Trophoblast cell (in vitro differentiated cells and primary cell): ENCODE measurements at regions not wholly inside any gene's neighbourhood (a gene's known extent, or its start where the extent isn't known, plus 50 kb on each side); places are given as distances from the start of the nearest gene placed in this dataset.

Source experiments
- DNase-seq, 2 donors: peaks; one replicate each; pipeline ENCODE4 v3.0.0-alpha.2; 2016
- H2AFZ ChIP-seq: 2 replicates; pipeline ENCODE4 v1.6.1; 2013; ENCODE audit warnings: low read length, moderate library complexity, mild to moderate bottlenecking; ENCODE audit not compliant: insufficient read depth, poor library complexity
- H2AK5ac ChIP-seq: 2 replicates; pipeline ENCODE4 v1.6.1; 2013; ENCODE audit warnings: mild to moderate bottlenecking, low read length
- H2BK120ac ChIP-seq: 2 replicates; pipeline ENCODE4 v1.6.1; 2013; ENCODE audit warnings: low read length, mild to moderate bottlenecking, moderate library complexity; ENCODE audit not compliant: insufficient read depth, poor library complexity
- H2BK12ac ChIP-seq: 2 replicates; pipeline ENCODE4 v1.6.1; 2013; ENCODE audit warnings: mild to moderate bottlenecking, low read length, moderate library complexity
- H2BK5ac ChIP-seq: 2 replicates; pipeline ENCODE4 v1.6.1; 2013; ENCODE audit warnings: low read length, low read depth, moderate library complexity, mild to moderate bottlenecking; ENCODE audit not compliant: poor library complexity
- H3K14ac ChIP-seq: 2 replicates; pipeline ENCODE4 v1.6.1; 2013; ENCODE audit warnings: mild to moderate bottlenecking, low read length
- H3K18ac ChIP-seq: 2 replicates; pipeline ENCODE4 v1.6.1; 2013; ENCODE audit warnings: mild to moderate bottlenecking, low read length
- H3K23ac ChIP-seq: 2 replicates; pipeline ENCODE4 v1.6.1; 2013; ENCODE audit warnings: low read length
- H3K27ac ChIP-seq: 2 replicates; pipeline ENCODE4 v1.5.1; 2013; ENCODE audit warnings: low read depth, mild to moderate bottlenecking, inconsistent platforms, low read length, moderate library complexity
- H3K27me3 ChIP-seq: 2 replicates; pipeline ENCODE4 v1.6.1; 2013; ENCODE audit warnings: inconsistent platforms, mild to moderate bottlenecking, low read length, moderate library complexity; ENCODE audit not compliant: insufficient read depth
- H3K36me3 ChIP-seq, 2 experiments: 1 replicate in 1 of 2; 2 replicates in 1 of 2; pipeline ENCODE4 v1.6.1; 2013; ENCODE audit warnings: low read length in 2 of 2, mild to moderate bottlenecking in 2 of 2, moderate library complexity in 1 of 2; ENCODE audit not compliant: insufficient read depth in 2 of 2, control insufficient read depth in 1 of 2
- H3K4ac ChIP-seq: 2 replicates; pipeline ENCODE4 v1.6.1; 2013; ENCODE audit warnings: low read depth, mild to moderate bottlenecking, low read length, moderate library complexity
- H3K4me1 ChIP-seq, 2 experiments: 1 replicate in 1 of 2; 2 replicates in 1 of 2; pipeline ENCODE4 v1.6.1; 2013; ENCODE audit warnings: low read length in 2 of 2, mild to moderate bottlenecking in 2 of 2, moderate library complexity in 1 of 2; ENCODE audit not compliant: insufficient read depth in 2 of 2, control insufficient read depth in 1 of 2
- H3K4me2 ChIP-seq: 2 replicates; pipeline ENCODE4 v1.6.1; 2013; ENCODE audit warnings: inconsistent platforms, mild to moderate bottlenecking, low read length, moderate library complexity
- H3K4me3 ChIP-seq: 2 replicates; pipeline ENCODE4 v1.5.1; 2013; ENCODE audit warnings: mild to moderate bottlenecking, low read depth, low read length, inconsistent platforms
- H3K79me1 ChIP-seq: one replicate; pipeline ENCODE4 v1.6.1; 2013; ENCODE audit warnings: low read length
- H3K79me2 ChIP-seq: 2 replicates; pipeline ENCODE4 v1.6.1; 2013; ENCODE audit warnings: low read length, mild to moderate bottlenecking; ENCODE audit not compliant: control insufficient read depth, insufficient read depth, poor library complexity
- H3K9ac ChIP-seq: 2 replicates; pipeline ENCODE4 v1.6.1; 2013; ENCODE audit warnings: mild to moderate bottlenecking, low read length
- H3K9me3 ChIP-seq: 2 replicates; pipeline ENCODE4 v1.6.1; 2013; ENCODE audit warnings: low read depth, mild to moderate bottlenecking, control low read depth, inconsistent platforms, low read length; ENCODE audit not compliant: insufficient read depth
- H4K12ac ChIP-seq: 2 replicates; pipeline ENCODE4 v1.6.1; 2013; ENCODE audit warnings: low read depth, mild to moderate bottlenecking, low read length, moderate library complexity
- H4K8ac ChIP-seq: 2 replicates; pipeline ENCODE4 v1.6.1; 2013; ENCODE audit warnings: low read depth, mild to moderate bottlenecking, low read length, moderate library complexity
- H4K91ac ChIP-seq: one replicate; pipeline ENCODE4 v1.6.1; 2013; ENCODE audit warnings: low read depth, mild to moderate bottlenecking, low read length, moderate library complexity
- WGBS: extraction: QIAGEN DNeasy Blood & Tissue Kit; methylation state at CpG from one replicate; pipeline ENCODE4 v1.1.7; 2013; ENCODE audit warnings: missing lambda C conversion rate; ENCODE audit not compliant: insufficient read length, insufficient coverage; ENCODE audit errors: extremely low coverage; 5-methylcytosine and 5-hydroxymethylcytosine counted together

- no CpG with 5 or more reads among the region's 3 CpGs for WGBS
- H3K79me1 ChIP-seq, result no peaks in the 10 kb centered on the region
- H4K91ac ChIP-seq, result no peak overlapping the region
- no peak overlapping the region for H3K4ac ChIP-seq
- H3K4me2 ChIP-seq, result no peak overlapping the region
- H3K27me3 ChIP-seq, result no peaks in the 10 kb centered on the region
- no peak overlapping the region for H3K23ac ChIP-seq
- no peak overlapping the region for H3K4me3 ChIP-seq
- no peak overlapping the region for H2AFZ ChIP-seq
- H2BK5ac ChIP-seq, result no peak overlapping the region
- no peaks in the 10 kb centered on the region for H3K79me2 ChIP-seq
- H3K36me3 ChIP-seq, result no peaks in the 10 kb centered on the region
- no peaks in the 10 kb centered on the region for H3K9me3 ChIP-seq
- H3K14ac ChIP-seq, result no peak overlapping the region
- H4K12ac ChIP-seq, result no peak overlapping the region
- H3K27ac ChIP-seq, result no peak overlapping the region
- H3K4me1 ChIP-seq, result no peaks in the 10 kb centered on the region
- H3K18ac ChIP-seq, result no peak overlapping the region
- no peak overlapping the region for H4K8ac ChIP-seq
- no peak overlapping the region for H2BK12ac ChIP-seq
- H2AK5ac ChIP-seq, result no peak overlapping the region
- no peak overlapping the region for H3K9ac ChIP-seq
- no peak overlapping the region for H2BK120ac ChIP-seq
- no peak for DNase-seq
These were observed 130.6 kb upstream of the FAT1 start for GRCh38 chr4:186854256-186854655.

GRCh38 chr4:186855111-186855510 is 131.5 kb upstream of the FAT1 start:
- Histone ChIP-seq H2AFZ (no peak overlapping the region), H3K4me3 (no peak overlapping the region), H3K14ac (no peak overlapping the region), H3K18ac (no peak overlapping the region), H3K79me2 (no peaks in the 10 kb centered on the region), H3K9ac (no peak overlapping the region), H3K4me1 (no peaks in the 10 kb centered on the region), H3K27me3 (no peaks in the 10 kb centered on the region), H3K79me1 (no peaks in the 10 kb centered on the region), H3K23ac (no peak overlapping the region), H4K91ac (no peak overlapping the region), H3K4me2 (no peak overlapping the region), H2BK5ac (no peak overlapping the region), H3K4ac (no peak overlapping the region), H2AK5ac (no peak overlapping the region), H3K36me3 (no peaks in the 10 kb centered on the region), H3K27ac (no peak overlapping the region), H3K9me3 (no peaks in the 10 kb centered on the region), H2BK120ac (no peak overlapping the region), H4K12ac (no peak overlapping the region), H4K8ac (no peak overlapping the region), H2BK12ac (no peak overlapping the region)
- no peak for DNase-seq
- WGBS, result no CpG with 5 or more reads among the region's 1 CpG

- Histone ChIP-seq H3K27ac (no peak overlapping the region), H4K91ac (no peak overlapping the region), H2BK5ac (no peak overlapping the region), H3K18ac (no peak overlapping the region), H2AFZ (no peak overlapping the region), H2BK120ac (no peak overlapping the region), H3K4ac (no peak overlapping the region), H4K8ac (no peak overlapping the region), H3K4me1 (no peaks in the 10 kb centered on the region), H3K23ac (no peak overlapping the region), H4K12ac (no peak overlapping the region), H3K79me2 (no peaks in the 10 kb centered on the region), H3K9ac (no peak overlapping the region), H3K14ac (no peak overlapping the region), H2BK12ac (no peak overlapping the region), H3K36me3 (no peaks in the 10 kb centered on the region), H3K79me1 (no peaks in the 10 kb centered on the region), H3K9me3 (no peaks in the 10 kb centered on the region), H3K27me3 (no peaks in the 10 kb centered on the region), H3K4me2 (no peak overlapping the region), H2AK5ac (no peak overlapping the region), H3K4me3 (no peak overlapping the region)
- DNase-seq, result no peak
These were observed 134.1 kb upstream of the FAT1 start for GRCh38 chr4:186857793-186858192.

GRCh38 chr4:186858355-186858754 is 134.7 kb upstream of the FAT1 start:
- Histone ChIP-seq H3K27ac (no peak overlapping the region), H3K4me2 (no peak overlapping the region), H4K12ac (no peak overlapping the region), H3K9ac (no peak overlapping the region), H3K4ac (no peak overlapping the region), H2AFZ (no peak overlapping the region), H3K18ac (no peak overlapping the region), H4K91ac (no peak overlapping the region), H3K36me3 (no peaks in the 10 kb centered on the region), H3K14ac (no peak overlapping the region), H4K8ac (no peak overlapping the region), H3K4me3 (no peak overlapping the region), H2BK12ac (no peak overlapping the region), H3K79me2 (no peaks in the 10 kb centered on the region), H3K23ac (no peak overlapping the region), H2BK120ac (no peak overlapping the region), H3K27me3 (no peaks in the 10 kb centered on the region), H3K4me1 (no peaks in the 10 kb centered on the region), H3K9me3 (no peaks in the 10 kb centered on the region), H2BK5ac (no peak overlapping the region), H2AK5ac (no peak overlapping the region), H3K79me1 (no peaks in the 10 kb centered on the region)
- WGBS, result no CpG with 5 or more reads among the region's 1 CpG
- no peak for DNase-seq

DNA sequence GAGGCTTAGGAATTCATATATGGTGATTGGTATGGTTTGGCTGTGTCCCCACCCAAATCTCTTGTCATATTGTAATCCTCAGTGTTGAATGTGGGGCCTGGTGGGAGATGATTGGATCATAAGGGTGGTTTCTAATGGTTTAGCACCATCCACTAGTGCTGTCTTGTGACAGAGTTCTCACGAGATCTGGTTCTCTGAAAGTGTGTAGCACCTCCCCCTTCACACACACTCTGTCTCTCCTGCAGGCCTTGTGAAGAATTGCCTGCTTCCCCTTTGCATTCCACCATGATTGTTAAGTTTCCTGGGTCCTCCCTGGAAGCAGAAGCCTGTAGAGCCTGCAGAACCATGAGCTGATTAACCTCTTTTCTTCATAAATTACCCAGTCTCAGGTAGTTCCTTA is 135.8 kb upstream of the FAT1 start:
- DNase-seq, result no peak
- Histone ChIP-seq H3K4me1 (no peaks in the 10 kb centered on the region), H4K12ac (no peak overlapping the region), H3K9me3 (no peaks in the 10 kb centered on the region), H4K8ac (no peak overlapping the region), H2BK12ac (no peak overlapping the region), H3K79me2 (no peaks in the 10 kb centered on the region), H2BK5ac (no peak overlapping the region), H2AFZ (no peak overlapping the region), H4K91ac (no peak overlapping the region), H3K4me3 (no peak overlapping the region), H3K27ac (no peak overlapping the region), H3K9ac (no peak overlapping the region), H3K18ac (no peak overlapping the region), H3K36me3 (no peaks in the 10 kb centered on the region), H2AK5ac (no peak overlapping the region), H3K23ac (no peak overlapping the region), H3K27me3 (no peaks in the 10 kb centered on the region), H2BK120ac (no peak overlapping the region), H3K4me2 (no peak overlapping the region), H3K79me1 (no peaks in the 10 kb centered on the region), H3K14ac (no peak overlapping the region), H3K4ac (no peak overlapping the region)
- WGBS, result no CpG with 5 or more reads among the region's 1 CpG
